CD4-positive, alpha-beta T cell (primary cell): ENCODE measurements at regions not wholly inside any gene's neighbourhood (a gene's known extent, or its start where the extent isn't known, plus 50 kb on each side); places are given as distances from the start of the nearest gene placed in this dataset.
A peak's percentile ranks its signal among the peaks of the same experiment; 100 is the strongest.

Experiments
- ATAC-seq: fragments of 200-7000 bp; cut with Tn5 transposase; one replicate; pipeline ENCODE4 v1.10.0; 2022; ENCODE audit warnings: mild to moderate bottlenecking; ENCODE audit not compliant: poor library complexity
- CTCF ChIA-PET: fragments of 350-600 bp; sonication (Branson Sonifier 250); formaldehyde crosslinking; loops from one replicate; lab custom pipeline; 2021; ENCODE audit warnings: antibody characterized with exemption, inconsistent platforms; lab: Charles Lee
- POLR2A ChIA-PET: fragments of 350-600 bp; sonication (Branson Sonifier 250); formaldehyde crosslinking; loops from one replicate; lab custom pipeline; 2021; ENCODE audit warnings: antibody characterized with exemption, inconsistent platforms; lab: Charles Lee
- DNase-seq, 14 experiments: peaks; one replicate each; pipeline ENCODE4 v3.0.0-alpha.2; 2013 to 2020; ENCODE audit warnings: mixed read lengths in 2 of 14
- H3K27ac ChIP-seq, 2 donors: one replicate each; pipeline versions ENCODE4 v1.5.1 to v1.7.0; 2013; ENCODE audit warnings: low read length in 2 of 2, low read depth in 1 of 2, mild to moderate bottlenecking in 1 of 2
- H3K27me3 ChIP-seq, 2 experiments: 1 replicate in 1 of 2; 2 replicates in 1 of 2; pipeline versions ENCODE4 v1.6.1 to v1.7.0; 2013; ENCODE audit warnings: low read length in 2 of 2, control low read depth in 1 of 2, mild to moderate bottlenecking in 1 of 2, moderate library complexity in 1 of 2; ENCODE audit not compliant: insufficient read depth in 2 of 2, control insufficient read depth in 1 of 2
- H3K36me3 ChIP-seq: one replicate; pipeline ENCODE4 v1.6.1; 2013; ENCODE audit warnings: low read length, control low read depth; ENCODE audit not compliant: insufficient read depth
- H3K4me1 ChIP-seq: one replicate; pipeline ENCODE4 v1.6.1; 2013; ENCODE audit warnings: low read length, control low read depth; ENCODE audit not compliant: insufficient read depth
- H3K4me3 ChIP-seq: one replicate; pipeline ENCODE4 v1.5.1; 2013; ENCODE audit warnings: mild to moderate bottlenecking, low read length, moderate library complexity
- H3K9me3 ChIP-seq, 2 experiments: 1 replicate in 1 of 2; 2 replicates in 1 of 2; pipeline versions ENCODE4 v1.6.1 to v1.7.0; 2013; ENCODE audit warnings: low read length in 2 of 2, mild to moderate bottlenecking in 2 of 2, control low read depth in 1 of 2, moderate library complexity in 1 of 2; ENCODE audit not compliant: control insufficient read depth in 1 of 2, insufficient read depth in 1 of 2
- H3K27ac Mint-ChIP-seq: one replicate; pipeline ENCODE4 v1.8.0; 2020; ENCODE audit warnings: mixed read lengths
- H3K27me3 Mint-ChIP-seq: one replicate; pipeline ENCODE4 v1.8.0; 2021; ENCODE audit warnings: mixed read lengths
- H3K36me3 Mint-ChIP-seq: one replicate; pipeline ENCODE4 v1.8.0; 2021; ENCODE audit warnings: low read depth, mixed read lengths
- H3K4me1 Mint-ChIP-seq: one replicate; pipeline ENCODE4 v1.8.0; 2021; ENCODE audit warnings: low read depth, mixed read lengths
- H3K4me3 Mint-ChIP-seq: one replicate; pipeline ENCODE4 v1.8.0; 2020; ENCODE audit warnings: mild to moderate bottlenecking, mixed read lengths
- H3K9me3 Mint-ChIP-seq: one replicate; pipeline ENCODE4 v1.8.0; 2020; ENCODE audit warnings: mixed read lengths
- CTCF ChIP-seq: fragments of 200-600 bp; IDR thresholded peaks from one replicate; pipeline ENCODE4 v1.8.0; 2022; ENCODE audit warnings: antibody characterized with exemption, mild to moderate bottlenecking
- intact Hi-C, 2 experiments: fragments of 100-400 bp; cut with DNase I in 1 of 2; cut with micrococcal nuclease in 1 of 2; formaldehyde crosslinking; loops; one replicate each; pipeline versions ENCODE4 v1.15.1 to v1.9.0; 2023 to 2025; cut with DNase I, micrococcal nuclease

DNA sequence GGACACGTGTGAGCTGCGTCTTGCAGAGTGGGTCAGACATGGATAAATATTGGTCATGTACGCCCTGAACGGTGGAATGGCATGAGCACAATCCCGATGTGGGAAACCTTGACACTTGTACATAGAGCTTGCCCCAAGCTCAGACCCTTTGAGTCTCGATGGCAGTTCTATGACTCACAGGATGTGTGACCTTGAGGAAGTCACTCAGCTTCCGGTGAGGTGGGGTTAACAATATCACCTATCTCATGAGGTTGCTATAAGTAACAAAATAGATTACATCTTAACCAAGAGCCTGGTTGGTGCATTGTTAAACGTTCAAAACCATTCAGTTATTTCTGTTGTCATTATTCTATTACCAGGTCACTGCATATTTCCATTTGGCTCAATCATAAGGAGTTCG, 109.1 kb upstream of the TBL1X start:
- Mint-ChIP-seq H3K27ac (no peak overlapping the region), H3K4me1 (peaks cover 34% of the 10 kb centered on the region), H3K27me3 (no peaks in the 10 kb centered on the region), H3K9me3 (no peaks in the 10 kb centered on the region), H3K4me3 (no peak overlapping the region), H3K36me3 (no peaks in the 10 kb centered on the region)
- intact Hi-C loops: no loop called here
- Histone ChIP-seq H3K4me1 (peaks cover 28% of the 10 kb centered on the region), H3K36me3 (no peaks in the 10 kb centered on the region), H3K27ac (no peak overlapping the region), H3K27me3 (no peaks in the 10 kb centered on the region), H3K9me3 (no peaks in the 10 kb centered on the region), H3K4me3 (no peak overlapping the region)
- no peak for TF ChIP-seq CTCF
- ChIA-PET CTCF (no interaction called here), POLR2A (interaction anchor here (0.7 kb wide), 1 partner anchor 107 kb away, joined by 3 read pairs; no protein-coding TSS in a partner anchor)
- DNase-seq: peak in 4 of 14 experiments; percentile 4 to 68 (median 42)
- ATAC-seq: no peak

- no peak overlapping the region for H3K4me3 ChIP-seq
- Mint-ChIP-seq H3K4me3 (no peak overlapping the region), H3K4me1 (peaks cover 27% of the 10 kb centered on the region), H3K27ac (no peak overlapping the region), H3K27me3 (no peaks in the 10 kb centered on the region), H3K9me3 (no peaks in the 10 kb centered on the region), H3K36me3 (no peaks in the 10 kb centered on the region)
- no peak for DNase-seq
- no peak overlapping the region for H3K27ac ChIP-seq
- POLR2A ChIA-PET: no interaction called here
- H3K9me3 ChIP-seq: no peaks in the 10 kb centered on the region
- no peaks in the 10 kb centered on the region for H3K36me3 ChIP-seq
- CTCF ChIA-PET: no interaction called here
- H3K27me3 ChIP-seq: no peaks in the 10 kb centered on the region
- intact Hi-C loops: no loop called here
- no peak for TF ChIP-seq CTCF
- H3K4me1 ChIP-seq: peaks cover 20% of the 10 kb centered on the region
- no peak for ATAC-seq
Measured at GRCh38 chrX:9356846-9357245, 108.0 kb upstream of the TBL1X start.

DNA sequence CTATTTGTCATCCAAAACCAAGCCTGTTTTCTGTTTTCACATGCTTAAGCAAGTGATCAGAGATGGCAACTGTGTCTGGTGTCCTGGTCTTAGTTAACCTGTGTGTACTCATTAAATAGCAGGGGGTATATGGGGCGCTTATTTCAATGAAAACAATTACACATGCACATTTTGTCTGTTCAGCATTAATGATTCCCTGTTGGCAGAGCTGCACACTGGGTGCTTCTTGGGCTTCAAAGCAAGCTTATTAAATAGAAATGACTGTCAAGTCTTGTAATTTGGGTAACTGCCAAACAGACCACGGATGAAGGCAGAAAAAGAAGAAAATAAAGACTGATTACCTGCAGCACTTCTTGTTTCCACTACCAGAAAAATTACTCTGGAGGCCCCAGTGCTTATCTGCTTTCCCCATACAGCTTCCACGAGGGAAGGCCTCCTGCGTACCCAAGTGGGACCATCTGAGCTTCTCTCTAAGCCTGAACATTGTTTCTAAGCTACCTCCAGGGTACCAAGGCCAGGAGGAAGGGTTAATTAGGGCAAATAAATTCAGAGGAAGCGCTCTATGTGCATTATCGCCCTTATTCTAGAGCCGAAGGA, 107.2 kb upstream of the TBL1X start:
- CTCF ChIA-PET: no interaction called here
- POLR2A ChIA-PET: no interaction called here

More for the DNA sequence above, 107.2 kb upstream of the TBL1X start:
- H3K36me3 Mint-ChIP-seq: no peaks in the 10 kb centered on the region
- H3K27me3 Mint-ChIP-seq: no peaks in the 10 kb centered on the region
- no peak for TF ChIP-seq CTCF
- H3K9me3 Mint-ChIP-seq: no peaks in the 10 kb centered on the region
- intact Hi-C loops: no loop called here
- no peak overlapping the region for H3K27ac Mint-ChIP-seq
- no peaks in the 10 kb centered on the region for H3K9me3 ChIP-seq
- ATAC-seq (no peak), DNase-seq (no peak)
- no peak overlapping the region for H3K27ac ChIP-seq
- H3K4me3 Mint-ChIP-seq: no peak overlapping the region
- H3K4me1 ChIP-seq: peaks cover 18% of the 10 kb centered on the region
- H3K36me3 ChIP-seq: no peaks in the 10 kb centered on the region
- H3K4me3 ChIP-seq: no peak overlapping the region
- H3K27me3 ChIP-seq: no peaks in the 10 kb centered on the region
- peaks cover 19% of the 10 kb centered on the region for H3K4me1 Mint-ChIP-seq
